ENCODE measurements at regions not wholly inside any gene's neighbourhood (a gene's known extent, or its start where the extent isn't known, plus 50 kb on each side); places are given as distances from the start of the nearest gene placed in this dataset.
A peak's percentile ranks its signal among the peaks of the same experiment; 100 is the strongest.

GRCh38 chr22:22371031-22371541, 126.5 kb downstream of the VPREB1 start (continued):
- peak in 1 of 2 experiments; percentile 57; a peak in 1 of 4 replicates for TF ChIP-seq KDM4B (IDR thresholded peaks at IDR 0.05; ENCODE audit: borderline replicate concordance in 2 of 2, low read depth in 1 of 2)
- no peak for TF ChIP-seq BRF2 (IDR thresholded peaks at IDR 0.05; ENCODE audit: borderline replicate concordance, insufficient read depth, insufficient read length)
- TF ChIP-seq HBP1 (CRISPR knock-in tag; IDR thresholded peaks at IDR 0.05): no peak
- no peak for TF ChIP-seq ELF1 (tag; IDR thresholded peaks at IDR 0.05)
- TF ChIP-seq RUNX1 (IDR thresholded peaks at IDR 0.05; ENCODE audit: low read depth): no peak
- TF ChIP-seq CTBP1 (IDR thresholded peaks at IDR 0.05; ENCODE audit: borderline replicate concordance): peak; percentile 58; the same call in 1 of the 2 replicates
- peak; percentile 4; the same call in 1 of the 2 replicates for TF ChIP-seq THAP12 (CRISPR knock-in tag; IDR thresholded peaks at IDR 0.05)
- peak in 1 of 2 experiments; percentile 50; a peak in 1 of 4 replicates for TF ChIP-seq RCOR1 (IDR thresholded peaks at IDR 0.05; ENCODE audit: borderline replicate concordance in 1 of 2, low read depth in 2 of 2, low read length in 2 of 2)
- 0 out of 2 replicates have a peak, but pooled peaks have one; percentile 29 for TF ChIP-seq ZBTB9 (CRISPR knock-in tag; IDR thresholded peaks at IDR 0.05)
- TF ChIP-seq HMG20A (CRISPR knock-in tag; conservative IDR thresholded peaks at IDR 0.05): 0 out of 2 replicates have a peak, but pooled peaks have one; percentile 23
- TF ChIP-seq UBTF (IDR thresholded peaks at IDR 0.05; ENCODE audit: borderline replicate concordance in 1 of 2, low read depth in 2 of 2, low read length in 2 of 2): peak in 1 of 2 experiments; percentile 66; a peak in 1 of 4 replicates
